GM23338 (cell line): ENCODE measurements at regions not wholly inside any gene's neighbourhood (a gene's known extent, or its start where the extent isn't known, plus 50 kb on each side); places are given as distances from the start of the nearest gene placed in this dataset.

ENCODE experiments used
- CREB1 ChIP-seq: fragments of 250-450 bp; sonication (Bioruptor Pico); IDR thresholded peaks from 2 replicates; pipeline ENCODE4 v1.5.0; 2020; ENCODE audit warnings: low read depth, mild to moderate bottlenecking, moderate library complexity
- EZH2 ChIP-seq: fragments of 200-600 bp; sonication (generic); IDR thresholded peaks from one replicate; pipeline ENCODE4 v1.8.0; 2017; ENCODE audit warnings: antibody characterized with exemption, mild to moderate bottlenecking, low read depth; ENCODE audit not compliant: unreplicated experiment
- EZH2phosphoT487 ChIP-seq: fragments of 200-600 bp; sonication (generic); IDR thresholded peaks from one replicate; pipeline ENCODE4 v1.8.1; 2018; ENCODE audit warnings: antibody characterized with exemption; ENCODE audit not compliant: unreplicated experiment
- JUNB ChIP-seq: IDR thresholded peaks from one replicate; pipeline ENCODE4 v1.6.1; 2016; ENCODE audit warnings: antibody characterized with exemption; ENCODE audit not compliant: unreplicated experiment
- POLR2AphosphoS5 ChIP-seq: IDR thresholded peaks from 2 replicates; pipeline ENCODE4 v1.6.1; 2016; ENCODE audit warnings: antibody characterized with exemption, low read depth
- STAT1 ChIP-seq: IDR thresholded peaks from one replicate; pipeline ENCODE4 v1.6.1; 2016; ENCODE audit warnings: antibody characterized with exemption; ENCODE audit not compliant: unreplicated experiment
- ZNF114 ChIP-seq: fragments of 250-450 bp; sonication (Bioruptor Pico); IDR thresholded peaks from 2 replicates; pipeline ENCODE4 v1.5.0; 2020; ENCODE audit warnings: mild to moderate bottlenecking, moderate library complexity
- ZNF331 ChIP-seq: fragments of 250-450 bp; sonication (Bioruptor Pico); IDR thresholded peaks from 2 replicates; pipeline ENCODE4 v1.5.0; 2020; ENCODE audit warnings: low read depth, mild to moderate bottlenecking, moderate library complexity
- TF ChIP-seq, protein P1 (sequence below), 2 experiments: fragments of 200-600 bp in 1 of 2; sonication (generic) in 1 of 2; conservative IDR thresholded peaks; 2 replicates each; pipeline versions ENCODE4 v1.5.1 to v1.6.1; 2016 to 2017; ENCODE audit warnings: antibody characterized with exemption in 2 of 2, low read depth in 2 of 2, mild to moderate bottlenecking in 2 of 2, moderate library complexity in 1 of 2
- TF ChIP-seq, protein P2 (sequence below): IDR thresholded peaks from one replicate; pipeline ENCODE4 v1.6.1; 2018; ENCODE audit warnings: antibody characterized with exemption; ENCODE audit not compliant: unreplicated experiment
- TF ChIP-seq, protein P3 (sequence below): fragments of 250-450 bp; sonication (Bioruptor Pico); IDR thresholded peaks from 2 replicates; pipeline ENCODE4 v1.5.0; 2020; ENCODE audit warnings: mild to moderate bottlenecking, moderate library complexity

DNA sequence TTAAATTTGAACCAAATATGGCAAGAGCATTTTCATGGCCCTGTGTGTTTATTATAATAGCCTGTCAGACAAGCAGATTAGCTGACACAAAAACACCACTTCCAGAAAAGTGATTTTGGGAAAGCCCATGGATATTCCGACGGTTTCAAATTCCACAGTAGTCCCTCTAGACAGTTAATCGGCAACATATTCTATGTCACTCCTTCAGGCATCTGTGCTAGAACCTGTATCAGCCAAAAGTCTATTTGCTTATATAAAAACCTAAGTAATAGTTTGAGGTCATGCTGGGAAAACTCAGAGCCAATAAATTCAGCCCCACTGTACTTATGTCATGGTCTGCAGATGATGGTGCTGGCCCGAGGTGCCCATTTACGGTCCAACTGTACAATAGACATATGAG is 110.2 kb upstream of the ARHGEF26 start:
- TF ChIP-seq POLR2AphosphoS5 (no peak), EZH2 (no peak), CREB1 (CRISPR knock-in tag) (no peak), ZNF331 (CRISPR knock-in tag) (no peak), ZNF114 (CRISPR knock-in tag) (no peak), EZH2phosphoT487 (no peak), JUNB (no peak), STAT1 (no peak)
- TF ChIP-seq, protein P1, sequence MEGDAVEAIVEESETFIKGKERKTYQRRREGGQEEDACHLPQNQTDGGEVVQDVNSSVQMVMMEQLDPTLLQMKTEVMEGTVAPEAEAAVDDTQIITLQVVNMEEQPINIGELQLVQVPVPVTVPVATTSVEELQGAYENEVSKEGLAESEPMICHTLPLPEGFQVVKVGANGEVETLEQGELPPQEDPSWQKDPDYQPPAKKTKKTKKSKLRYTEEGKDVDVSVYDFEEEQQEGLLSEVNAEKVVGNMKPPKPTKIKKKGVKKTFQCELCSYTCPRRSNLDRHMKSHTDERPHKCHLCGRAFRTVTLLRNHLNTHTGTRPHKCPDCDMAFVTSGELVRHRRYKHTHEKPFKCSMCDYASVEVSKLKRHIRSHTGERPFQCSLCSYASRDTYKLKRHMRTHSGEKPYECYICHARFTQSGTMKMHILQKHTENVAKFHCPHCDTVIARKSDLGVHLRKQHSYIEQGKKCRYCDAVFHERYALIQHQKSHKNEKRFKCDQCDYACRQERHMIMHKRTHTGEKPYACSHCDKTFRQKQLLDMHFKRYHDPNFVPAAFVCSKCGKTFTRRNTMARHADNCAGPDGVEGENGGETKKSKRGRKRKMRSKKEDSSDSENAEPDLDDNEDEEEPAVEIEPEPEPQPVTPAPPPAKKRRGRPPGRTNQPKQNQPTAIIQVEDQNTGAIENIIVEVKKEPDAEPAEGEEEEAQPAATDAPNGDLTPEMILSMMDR (conservative IDR thresholded peaks at IDR 0.05; ENCODE audit: low read depth in 2 of 2): no peak
- TF ChIP-seq, protein P2, sequence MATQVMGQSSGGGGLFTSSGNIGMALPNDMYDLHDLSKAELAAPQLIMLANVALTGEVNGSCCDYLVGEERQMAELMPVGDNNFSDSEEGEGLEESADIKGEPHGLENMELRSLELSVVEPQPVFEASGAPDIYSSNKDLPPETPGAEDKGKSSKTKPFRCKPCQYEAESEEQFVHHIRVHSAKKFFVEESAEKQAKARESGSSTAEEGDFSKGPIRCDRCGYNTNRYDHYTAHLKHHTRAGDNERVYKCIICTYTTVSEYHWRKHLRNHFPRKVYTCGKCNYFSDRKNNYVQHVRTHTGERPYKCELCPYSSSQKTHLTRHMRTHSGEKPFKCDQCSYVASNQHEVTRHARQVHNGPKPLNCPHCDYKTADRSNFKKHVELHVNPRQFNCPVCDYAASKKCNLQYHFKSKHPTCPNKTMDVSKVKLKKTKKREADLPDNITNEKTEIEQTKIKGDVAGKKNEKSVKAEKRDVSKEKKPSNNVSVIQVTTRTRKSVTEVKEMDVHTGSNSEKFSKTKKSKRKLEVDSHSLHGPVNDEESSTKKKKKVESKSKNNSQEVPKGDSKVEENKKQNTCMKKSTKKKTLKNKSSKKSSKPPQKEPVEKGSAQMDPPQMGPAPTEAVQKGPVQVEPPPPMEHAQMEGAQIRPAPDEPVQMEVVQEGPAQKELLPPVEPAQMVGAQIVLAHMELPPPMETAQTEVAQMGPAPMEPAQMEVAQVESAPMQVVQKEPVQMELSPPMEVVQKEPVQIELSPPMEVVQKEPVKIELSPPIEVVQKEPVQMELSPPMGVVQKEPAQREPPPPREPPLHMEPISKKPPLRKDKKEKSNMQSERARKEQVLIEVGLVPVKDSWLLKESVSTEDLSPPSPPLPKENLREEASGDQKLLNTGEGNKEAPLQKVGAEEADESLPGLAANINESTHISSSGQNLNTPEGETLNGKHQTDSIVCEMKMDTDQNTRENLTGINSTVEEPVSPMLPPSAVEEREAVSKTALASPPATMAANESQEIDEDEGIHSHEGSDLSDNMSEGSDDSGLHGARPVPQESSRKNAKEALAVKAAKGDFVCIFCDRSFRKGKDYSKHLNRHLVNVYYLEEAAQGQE: no peak
- TF ChIP-seq, protein P3, sequence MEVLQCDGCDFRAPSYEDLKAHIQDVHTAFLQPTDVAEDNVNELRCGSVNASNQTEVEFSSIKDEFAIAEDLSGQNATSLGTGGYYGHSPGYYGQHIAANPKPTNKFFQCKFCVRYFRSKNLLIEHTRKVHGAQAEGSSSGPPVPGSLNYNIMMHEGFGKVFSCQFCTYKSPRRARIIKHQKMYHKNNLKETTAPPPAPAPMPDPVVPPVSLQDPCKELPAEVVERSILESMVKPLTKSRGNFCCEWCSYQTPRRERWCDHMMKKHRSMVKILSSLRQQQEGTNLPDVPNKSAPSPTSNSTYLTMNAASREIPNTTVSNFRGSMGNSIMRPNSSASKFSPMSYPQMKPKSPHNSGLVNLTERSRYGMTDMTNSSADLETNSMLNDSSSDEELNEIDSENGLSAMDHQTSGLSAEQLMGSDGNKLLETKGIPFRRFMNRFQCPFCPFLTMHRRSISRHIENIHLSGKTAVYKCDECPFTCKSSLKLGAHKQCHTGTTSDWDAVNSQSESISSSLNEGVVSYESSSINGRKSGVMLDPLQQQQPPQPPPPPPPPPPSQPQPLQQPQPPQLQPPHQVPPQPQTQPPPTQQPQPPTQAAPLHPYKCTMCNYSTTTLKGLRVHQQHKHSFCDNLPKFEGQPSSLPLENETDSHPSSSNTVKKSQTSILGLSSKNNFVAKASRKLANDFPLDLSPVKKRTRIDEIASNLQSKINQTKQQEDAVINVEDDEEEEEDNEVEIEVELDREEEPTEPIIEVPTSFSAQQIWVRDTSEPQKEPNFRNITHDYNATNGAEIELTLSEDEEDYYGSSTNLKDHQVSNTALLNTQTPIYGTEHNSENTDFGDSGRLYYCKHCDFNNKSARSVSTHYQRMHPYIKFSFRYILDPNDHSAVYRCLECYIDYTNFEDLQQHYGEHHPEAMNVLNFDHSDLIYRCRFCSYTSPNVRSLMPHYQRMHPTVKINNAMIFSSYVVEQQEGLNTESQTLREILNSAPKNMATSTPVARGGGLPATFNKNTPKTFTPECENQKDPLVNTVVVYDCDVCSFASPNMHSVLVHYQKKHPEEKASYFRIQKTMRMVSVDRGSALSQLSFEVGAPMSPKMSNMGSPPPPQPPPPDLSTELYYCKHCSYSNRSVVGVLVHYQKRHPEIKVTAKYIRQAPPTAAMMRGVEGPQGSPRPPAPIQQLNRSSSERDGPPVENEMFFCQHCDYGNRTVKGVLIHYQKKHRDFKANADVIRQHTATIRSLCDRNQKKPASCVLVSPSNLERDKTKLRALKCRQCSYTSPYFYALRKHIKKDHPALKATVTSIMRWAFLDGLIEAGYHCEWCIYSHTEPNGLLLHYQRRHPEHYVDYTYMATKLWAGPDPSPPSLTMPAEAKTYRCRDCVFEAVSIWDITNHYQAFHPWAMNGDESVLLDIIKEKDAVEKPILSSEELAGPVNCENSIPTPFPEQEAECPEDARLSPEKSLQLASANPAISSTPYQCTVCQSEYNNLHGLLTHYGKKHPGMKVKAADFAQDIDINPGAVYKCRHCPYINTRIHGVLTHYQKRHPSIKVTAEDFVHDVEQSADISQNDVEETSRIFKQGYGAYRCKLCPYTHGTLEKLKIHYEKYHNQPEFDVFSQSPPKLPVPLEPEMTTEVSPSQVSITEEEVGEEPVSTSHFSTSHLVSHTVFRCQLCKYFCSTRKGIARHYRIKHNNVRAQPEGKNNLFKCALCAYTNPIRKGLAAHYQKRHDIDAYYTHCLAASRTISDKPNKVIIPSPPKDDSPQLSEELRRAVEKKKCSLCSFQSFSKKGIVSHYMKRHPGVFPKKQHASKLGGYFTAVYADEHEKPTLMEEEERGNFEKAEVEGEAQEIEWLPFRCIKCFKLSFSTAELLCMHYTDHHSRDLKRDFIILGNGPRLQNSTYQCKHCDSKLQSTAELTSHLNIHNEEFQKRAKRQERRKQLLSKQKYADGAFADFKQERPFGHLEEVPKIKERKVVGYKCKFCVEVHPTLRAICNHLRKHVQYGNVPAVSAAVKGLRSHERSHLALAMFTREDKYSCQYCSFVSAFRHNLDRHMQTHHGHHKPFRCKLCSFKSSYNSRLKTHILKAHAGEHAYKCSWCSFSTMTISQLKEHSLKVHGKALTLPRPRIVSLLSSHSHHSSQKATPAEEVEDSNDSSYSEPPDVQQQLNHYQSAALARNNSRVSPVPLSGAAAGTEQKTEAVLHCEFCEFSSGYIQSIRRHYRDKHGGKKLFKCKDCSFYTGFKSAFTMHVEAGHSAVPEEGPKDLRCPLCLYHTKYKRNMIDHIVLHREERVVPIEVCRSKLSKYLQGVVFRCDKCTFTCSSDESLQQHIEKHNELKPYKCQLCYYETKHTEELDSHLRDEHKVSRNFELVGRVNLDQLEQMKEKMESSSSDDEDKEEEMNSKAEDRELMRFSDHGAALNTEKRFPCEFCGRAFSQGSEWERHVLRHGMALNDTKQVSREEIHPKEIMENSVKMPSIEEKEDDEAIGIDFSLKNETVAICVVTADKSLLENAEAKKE (CRISPR knock-in tag): no peak
